ENCODE measurements at regions not wholly inside any gene's neighbourhood (a gene's known extent, or its start where the extent isn't known, plus 50 kb on each side); places are given as distances from the start of the nearest gene placed in this dataset.
A peak's percentile ranks its signal among the peaks of the same experiment; 100 is the strongest.

GRCh38 chr10:8499752-8500390, 445.4 kb downstream of the GATA3 start:
- TF ChIP-seq GATA3 (IDR thresholded peaks at IDR 0.05; ENCODE audit: low read depth, low read length) (no peak), GATA2 (IDR thresholded peaks at IDR 0.05; ENCODE audit: low read depth, low read length) (no peak)

GRCh38 chr10:8502573-8502972, 448.1 kb downstream of the GATA3 start:
- no peak for TF ChIP-seq GATA3 (IDR thresholded peaks at IDR 0.05; ENCODE audit: low read depth, low read length)
- no peak for TF ChIP-seq GATA2 (IDR thresholded peaks at IDR 0.05; ENCODE audit: low read depth, low read length)

- TF ChIP-seq GATA2 (IDR thresholded peaks at IDR 0.05; ENCODE audit: low read depth, low read length) = peak; percentile 83
- peak; percentile 67 for TF ChIP-seq GATA3 (IDR thresholded peaks at IDR 0.05; ENCODE audit: low read depth, low read length)
Measured at GRCh38 chr10:8504499-8504898, 450.0 kb downstream of the GATA3 start.

- no peak for TF ChIP-seq GATA3 (IDR thresholded peaks at IDR 0.05; ENCODE audit: low read depth, low read length)
- TF ChIP-seq GATA2 (IDR thresholded peaks at IDR 0.05; ENCODE audit: low read depth, low read length) = no peak
Measured at GRCh38 chr10:8507156-8507555, 452.7 kb downstream of the GATA3 start.

GRCh38 chr10:8508882-8509281, 454.4 kb downstream of the GATA3 start:
- peak; percentile 55 for TF ChIP-seq GATA2 (IDR thresholded peaks at IDR 0.05; ENCODE audit: low read depth, low read length)
- TF ChIP-seq GATA3 (IDR thresholded peaks at IDR 0.05; ENCODE audit: low read depth, low read length) = no peak; the same call in 1 of the 2 replicates

GRCh38 chr10:8510471-8510870, 456.0 kb downstream of the GATA3 start:
- TF ChIP-seq GATA3 (IDR thresholded peaks at IDR 0.05; ENCODE audit: low read depth, low read length) (no peak), GATA2 (IDR thresholded peaks at IDR 0.05; ENCODE audit: low read depth, low read length) (no peak)

GRCh38 chr10:8511026-8511425, 456.5 kb downstream of the GATA3 start:
- no peak for TF ChIP-seq GATA3 (IDR thresholded peaks at IDR 0.05; ENCODE audit: low read depth, low read length)

- TF ChIP-seq GATA2 (IDR thresholded peaks at IDR 0.05; ENCODE audit: low read depth, low read length) (no peak), GATA3 (IDR thresholded peaks at IDR 0.05; ENCODE audit: low read depth, low read length) (no peak)
Measured at GRCh38 chr10:8513155-8514147, 459.0 kb downstream of the GATA3 start.

GRCh38 chr10:8520382-8520781, 465.9 kb downstream of the GATA3 start:
- no peak for TF ChIP-seq GATA3 (IDR thresholded peaks at IDR 0.05; ENCODE audit: low read depth, low read length)
- no peak for TF ChIP-seq GATA2 (IDR thresholded peaks at IDR 0.05; ENCODE audit: low read depth, low read length)

- TF ChIP-seq GATA3 (IDR thresholded peaks at IDR 0.05; ENCODE audit: low read depth, low read length) (no peak), GATA2 (IDR thresholded peaks at IDR 0.05; ENCODE audit: low read depth, low read length) (no peak)
Measured at GRCh38 chr10:8527773-8528172, 473.3 kb downstream of the GATA3 start.

GRCh38 chr10:8531116-8531515, 476.6 kb downstream of the GATA3 start:
- TF ChIP-seq GATA2 (IDR thresholded peaks at IDR 0.05; ENCODE audit: low read depth, low read length) (no peak), GATA3 (IDR thresholded peaks at IDR 0.05; ENCODE audit: low read depth, low read length) (no peak)

GRCh38 chr10:8532647-8533046, 478.2 kb downstream of the GATA3 start:
- TF ChIP-seq GATA3 (IDR thresholded peaks at IDR 0.05; ENCODE audit: low read depth, low read length) (no peak), GATA2 (IDR thresholded peaks at IDR 0.05; ENCODE audit: low read depth, low read length) (no peak)

- no peak for TF ChIP-seq GATA2 (IDR thresholded peaks at IDR 0.05; ENCODE audit: low read depth, low read length)
- TF ChIP-seq GATA3 (IDR thresholded peaks at IDR 0.05; ENCODE audit: low read depth, low read length) = no peak
Measured at GRCh38 chr10:8533462-8533861, 479.0 kb downstream of the GATA3 start.

GRCh38 chr10:8534096-8534495, 479.6 kb downstream of the GATA3 start:
- TF ChIP-seq GATA2 (IDR thresholded peaks at IDR 0.05; ENCODE audit: low read depth, low read length) = no peak
- TF ChIP-seq GATA3 (IDR thresholded peaks at IDR 0.05; ENCODE audit: low read depth, low read length) = no peak

GRCh38 chr10:8534891-8535290, 480.4 kb downstream of the GATA3 start:
- TF ChIP-seq GATA3 (IDR thresholded peaks at IDR 0.05; ENCODE audit: low read depth, low read length) (no peak), GATA2 (IDR thresholded peaks at IDR 0.05; ENCODE audit: low read depth, low read length) (no peak)

Data from SH-SY5Y (cell line).